Ishikawa (cell line): ENCODE measurements at regions not wholly inside any gene's neighbourhood (a gene's known extent, or its start where the extent isn't known, plus 50 kb on each side); places are given as distances from the start of the nearest gene placed in this dataset.

Source experiments
- CEBPB ChIP-seq: IDR thresholded peaks from 2 replicates; pipeline ENCODE4 v1.6.1; 2012
- CREB1 ChIP-seq: IDR thresholded peaks from 2 replicates; pipeline ENCODE4 v1.6.1; 2012; ENCODE audit warnings: low read depth
- EP300 ChIP-seq: IDR thresholded peaks from 2 replicates; pipeline ENCODE4 v1.6.1; 2012; ENCODE audit warnings: borderline replicate concordance
- NFIC ChIP-seq: IDR thresholded peaks from 2 replicates; pipeline ENCODE4 v1.6.1; 2012
- TAF1 ChIP-seq: IDR thresholded peaks from 2 replicates; pipeline ENCODE4 v1.6.1; 2012; ENCODE audit warnings: low read depth, mild to moderate bottlenecking
- TCF12 ChIP-seq: IDR thresholded peaks from 2 replicates; pipeline ENCODE4 v1.6.1; 2012; ENCODE audit warnings: low read depth
- YY1 ChIP-seq: IDR thresholded peaks from 2 replicates; pipeline ENCODE4 v1.6.1; 2012; ENCODE audit warnings: low read depth

DNA sequence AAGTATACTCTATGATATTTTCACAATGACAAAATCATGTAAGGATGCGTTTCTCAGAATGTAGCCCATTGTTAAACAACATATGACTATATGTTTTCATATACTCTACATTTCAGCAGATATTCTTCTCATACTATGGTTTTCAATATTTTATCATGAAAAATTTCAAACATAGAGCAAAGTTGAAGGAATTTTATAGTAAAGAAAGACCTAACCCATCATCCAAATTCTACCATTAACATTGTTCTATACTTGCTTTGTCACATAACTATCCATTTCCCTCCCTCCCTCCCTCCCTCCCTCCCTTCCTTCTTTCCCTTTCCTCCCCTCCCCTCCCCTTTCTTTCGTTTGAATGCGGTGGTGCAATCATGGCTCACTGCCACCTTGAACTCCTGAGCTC is 109.4 kb downstream of the FHIP1A start:
- no peak for TF ChIP-seq YY1
- no peak for TF ChIP-seq CEBPB
- TF ChIP-seq CREB1, result no peak
- TF ChIP-seq TAF1, result no peak
- TF ChIP-seq EP300, result no peak
- TF ChIP-seq TCF12, result no peak
- TF ChIP-seq NFIC, result no peak
